Fibroblast of lung (primary cell): ENCODE measurements at regions not wholly inside any gene's neighbourhood (a gene's known extent, or its start where the extent isn't known, plus 50 kb on each side); places are given as distances from the start of the nearest gene placed in this dataset.

ENCODE experiments used
- DNase-seq, 2 donors: peaks; one replicate each; pipeline versions ENCODE4 v3.0.0 to v3.0.0-alpha.2; 2010; ENCODE audit warnings: low read depth in 2 of 2
- H2AFZ ChIP-seq: 2 replicates; pipeline ENCODE4 v1.5.1; 2012; ENCODE audit warnings: low read length, control low read depth, inconsistent platforms
- H3K27ac ChIP-seq: 2 replicates; pipeline ENCODE4 v1.5.1; 2011; ENCODE audit warnings: low read length, control low read depth; ENCODE audit not compliant: insufficient read depth
- H3K27me3 ChIP-seq: 2 replicates; pipeline ENCODE4 v1.5.1; 2011; ENCODE audit warnings: mild to moderate bottlenecking, low read length; ENCODE audit not compliant: control insufficient read depth, insufficient read depth
- H3K36me3 ChIP-seq: 2 replicates; pipeline ENCODE4 v1.5.1; 2011; ENCODE audit warnings: low read length; ENCODE audit not compliant: control insufficient read depth, insufficient read depth
- H3K4me1 ChIP-seq: 2 replicates; pipeline ENCODE4 v1.5.1; 2011; ENCODE audit warnings: low read length; ENCODE audit not compliant: control insufficient read depth, insufficient read depth; ENCODE audit errors: extremely low read depth
- H3K4me2 ChIP-seq: 2 replicates; pipeline ENCODE4 v1.5.1; 2011; ENCODE audit warnings: low read length, control low read depth; ENCODE audit not compliant: insufficient read depth; ENCODE audit errors: extremely low read depth
- H3K4me3 ChIP-seq, 4 experiments: fragments of 200-600 bp in 1 of 4; sonication (generic) in 1 of 4; replicated peaks in 1 of 4; 2 replicates each; pipeline ENCODE4 v1.5.1; 2011 to 2016; ENCODE audit warnings: low read length in 4 of 4, low read depth in 3 of 4, mild to moderate bottlenecking in 3 of 4, control low read depth in 2 of 4, inconsistent platforms in 1 of 4, mixed read lengths in 1 of 4; ENCODE audit not compliant: insufficient read depth in 1 of 4; ENCODE audit errors: control extremely low read depth in 1 of 4
- H3K79me2 ChIP-seq: 2 replicates; pipeline ENCODE4 v1.5.1; 2012; ENCODE audit warnings: mild to moderate bottlenecking, low read length, inconsistent platforms; ENCODE audit not compliant: control insufficient read depth, insufficient read depth
- H3K9ac ChIP-seq: 2 replicates; pipeline ENCODE4 v1.5.1; 2011; ENCODE audit warnings: mild to moderate bottlenecking, low read length, control low read depth; ENCODE audit not compliant: insufficient read depth
- H3K9me3 ChIP-seq: 2 replicates; pipeline ENCODE4 v1.5.1; 2012; ENCODE audit warnings: low read depth, low read length; ENCODE audit not compliant: control insufficient read depth, insufficient read depth
- H4K20me1 ChIP-seq: 2 replicates; pipeline ENCODE4 v1.5.1; 2011; ENCODE audit warnings: low read length; ENCODE audit not compliant: control insufficient read depth, insufficient read depth; ENCODE audit errors: extremely low read depth
- CTCF ChIP-seq, 2 donors: IDR thresholded peaks in 1 of 2; conservative IDR thresholded peaks in 1 of 2; 1 replicate in 1 of 2; 2 replicates in 1 of 2; pipeline ENCODE4 v1.5.1; 2011 to 2012; ENCODE audit warnings: low read length in 2 of 2, control low read depth in 1 of 2, inconsistent platforms in 1 of 2, low read depth in 1 of 2, mild to moderate bottlenecking in 1 of 2
- EZH2 ChIP-seq: IDR thresholded peaks from 2 replicates; pipeline ENCODE4 v1.5.1; 2012; ENCODE audit warnings: low read length, control low read depth, mild to moderate bottlenecking; ENCODE audit errors: missing control alignments

- no peaks in the 10 kb centered on the region for H3K27me3 ChIP-seq
- H3K9ac ChIP-seq: no peak overlapping the region
- H4K20me1 ChIP-seq: no peaks in the 10 kb centered on the region
- no peak overlapping the region for H2AFZ ChIP-seq
- H3K27ac ChIP-seq: no peak overlapping the region
- no peak overlapping the region for H3K4me2 ChIP-seq
- DNase-seq: no peak
- H3K9me3 ChIP-seq: no peaks in the 10 kb centered on the region
- no peak for TF ChIP-seq EZH2
- TF ChIP-seq CTCF (conservative IDR thresholded peaks at IDR 0.05 in 1 of 2, IDR thresholded peaks at IDR 0.05 in 1 of 2; ENCODE audit: low read depth in 1 of 2, low read length in 2 of 2): no peak
- no peaks in the 10 kb centered on the region for H3K4me1 ChIP-seq
- no peaks in the 10 kb centered on the region for H3K36me3 ChIP-seq
- H3K79me2 ChIP-seq: no peaks in the 10 kb centered on the region
- no peak overlapping the region for H3K4me3 ChIP-seq
Observed at GRCh38 chr5:2119573-2119972, 236.8 kb upstream of the IRX4 start.

GRCh38 chr5:2113348-2114131, 230.8 kb upstream of the IRX4 start:
- Histone ChIP-seq H3K4me1 (no peaks in the 10 kb centered on the region), H3K9me3 (no peaks in the 10 kb centered on the region), H2AFZ (no peak overlapping the region), H4K20me1 (no peaks in the 10 kb centered on the region), H3K36me3 (no peaks in the 10 kb centered on the region), H3K27ac (no peak overlapping the region), H3K4me2 (no peak overlapping the region), H3K4me3 (no peak overlapping the region), H3K9ac (no peak overlapping the region), H3K27me3 (no peaks in the 10 kb centered on the region), H3K79me2 (no peaks in the 10 kb centered on the region)
- no peak for TF ChIP-seq CTCF (conservative IDR thresholded peaks at IDR 0.05 in 1 of 2, IDR thresholded peaks at IDR 0.05 in 1 of 2; ENCODE audit: low read depth in 1 of 2, low read length in 2 of 2)
- no peak for TF ChIP-seq EZH2
- peak in 1 of 2 donors; percentile 32 for DNase-seq

GRCh38 chr5:2112173-2113025, 229.7 kb upstream of the IRX4 start:
- H4K20me1 ChIP-seq: no peaks in the 10 kb centered on the region
- H3K27me3 ChIP-seq: no peaks in the 10 kb centered on the region
- no peak overlapping the region for H3K4me2 ChIP-seq
- TF ChIP-seq CTCF (conservative IDR thresholded peaks at IDR 0.05 in 1 of 2, IDR thresholded peaks at IDR 0.05 in 1 of 2; ENCODE audit: low read depth in 1 of 2, low read length in 2 of 2) (no peak), EZH2 (no peak)
- no peaks in the 10 kb centered on the region for H3K9me3 ChIP-seq
- H3K4me3 ChIP-seq: no peak overlapping the region
- no peak overlapping the region for H3K27ac ChIP-seq
- no peaks in the 10 kb centered on the region for H3K4me1 ChIP-seq
- no peak for DNase-seq
- H2AFZ ChIP-seq: no peak overlapping the region
- no peaks in the 10 kb centered on the region for H3K79me2 ChIP-seq
- H3K36me3 ChIP-seq: no peaks in the 10 kb centered on the region
- no peak overlapping the region for H3K9ac ChIP-seq
